OCI-LY3 (cell line): ENCODE measurements at regions not wholly inside any gene's neighbourhood (a gene's known extent, or its start where the extent isn't known, plus 50 kb on each side); places are given as distances from the start of the nearest gene placed in this dataset.

Experiments
- CTCF ChIP-seq: fragments of 200-600, 300-600 bp; sonication (generic); IDR thresholded peaks from 2 replicates; pipeline ENCODE4 v1.5.1; 2014; ENCODE audit warnings: antibody characterized with exemption, low read length, low read depth
- EZH2phosphoT487 ChIP-seq: fragments of 200-600 bp; shearing (Covaris generic); IDR thresholded peaks from 2 replicates; pipeline ENCODE4 v1.6.1; 2018; ENCODE audit warnings: antibody characterized with exemption, mixed run types, low read depth

- no peak for TF ChIP-seq CTCF
- no peak for TF ChIP-seq EZH2phosphoT487
Observed at GRCh38 chr6:139942331-139942730, 567.9 kb upstream of the CITED2 start.
